IMR-90 (cell line): ENCODE measurements at regions not wholly inside any gene's neighbourhood (a gene's known extent, or its start where the extent isn't known, plus 50 kb on each side); places are given as distances from the start of the nearest gene placed in this dataset.

ENCODE experiments used
- ATAC-seq: fragments of 200-7000 bp; cut with Tn5 transposase; 2 replicates; pipeline ENCODE4 v1.9.1; 2020; ENCODE audit warnings: low read depth, mild to moderate bottlenecking, moderate library complexity
- BruUV-seq: library from RNA; stranded (reverse); fragments of 400-500 nt; replicated peaks from 2 replicates; lab custom pipeline; 2021; lab: Mats Ljungman, UMichigan
- CTCF ChIA-PET: fragments of 300-600 bp; formaldehyde crosslinking; extraction: SDS; loops from one replicate; lab custom pipeline; 2021; ENCODE audit warnings: antibody characterized with exemption; lab: Yijun Ruan, JAX
- POLR2A ChIA-PET: fragments of 300-600 bp; sonication (Branson Sonifier 250); formaldehyde crosslinking; loops from one replicate; lab custom pipeline; 2022; ENCODE audit warnings: antibody characterized with exemption; ENCODE audit not compliant: unreplicated experiment; lab: Charles Lee
- DNase-seq: peaks from one replicate; pipeline ENCODE4 v3.0.0; 2013
- H2AFZ ChIP-seq: replicated peaks from 2 replicates; pipeline ENCODE3; 2013; ENCODE audit warnings: low read length, mild to moderate bottlenecking; ENCODE audit not compliant: poor library complexity
- H2AK5ac ChIP-seq: 2 replicates; pipeline ENCODE4 v1.6.1; 2013; ENCODE audit warnings: low read depth, low read length, inconsistent platforms
- H2AK9ac ChIP-seq: replicated peaks from 2 replicates; pipeline ENCODE3; 2013; ENCODE audit warnings: mild to moderate bottlenecking, low read depth, low read length, moderate library complexity; ENCODE audit not compliant: poor library complexity
- H2BK120ac ChIP-seq: 2 replicates; pipeline ENCODE4 v1.6.1; 2013; ENCODE audit warnings: low read depth, low read length, inconsistent platforms
- H2BK15ac ChIP-seq: 3 replicates; pipeline ENCODE4 v1.6.1; 2013; ENCODE audit warnings: low read depth, low read length, inconsistent platforms
- H2BK20ac ChIP-seq: 2 replicates; pipeline ENCODE4 v1.6.1; 2013; ENCODE audit warnings: low read depth, mild to moderate bottlenecking, inconsistent platforms, low read length, moderate library complexity
- H2BK5ac ChIP-seq: 2 replicates; pipeline ENCODE4 v1.6.1; 2013; ENCODE audit warnings: mild to moderate bottlenecking, low read depth, low read length, inconsistent platforms; ENCODE audit not compliant: poor library complexity, severe bottlenecking
- H3K14ac ChIP-seq: replicated peaks from 2 replicates; pipeline ENCODE4 v1.6.1; 2013; ENCODE audit warnings: low read depth, low read length, inconsistent platforms
- H3K18ac ChIP-seq: 2 replicates; pipeline ENCODE4 v1.6.1; 2013; ENCODE audit warnings: low read depth, low read length, control low read depth
- H3K23ac ChIP-seq: 2 replicates; pipeline ENCODE4 v1.6.1; 2013; ENCODE audit warnings: low read depth, low read length, inconsistent platforms
- H3K27ac ChIP-seq: 2 replicates; pipeline ENCODE4 v1.5.1; 2013; ENCODE audit warnings: mild to moderate bottlenecking, control low read depth, low read length; ENCODE audit not compliant: insufficient read depth
- H3K27me3 ChIP-seq: 2 replicates; pipeline ENCODE4 v1.6.1; 2013; ENCODE audit warnings: low read length; ENCODE audit not compliant: control insufficient read depth, insufficient read depth
- H3K36me3 ChIP-seq: 2 replicates; pipeline ENCODE4 v1.6.1; 2013; ENCODE audit warnings: low read length, mixed read lengths; ENCODE audit not compliant: control insufficient read depth, insufficient read depth
- H3K4ac ChIP-seq: 2 replicates; pipeline ENCODE4 v1.6.1; 2013; ENCODE audit warnings: low read depth, low read length, inconsistent platforms
- H3K4me1 ChIP-seq: 2 replicates; pipeline ENCODE4 v1.6.1; 2013; ENCODE audit warnings: low read length, mixed read lengths; ENCODE audit not compliant: control insufficient read depth, insufficient read depth
- H3K4me2 ChIP-seq: 2 replicates; pipeline ENCODE4 v1.6.1; 2013; ENCODE audit warnings: low read depth, mild to moderate bottlenecking, control low read depth, low read length, moderate library complexity
- H3K4me3 ChIP-seq: 2 replicates; pipeline ENCODE4 v1.5.1; 2013; ENCODE audit warnings: low read depth, mild to moderate bottlenecking, control low read depth, low read length, moderate library complexity; ENCODE audit not compliant: insufficient read depth
- H3K56ac ChIP-seq: 2 replicates; pipeline ENCODE4 v1.6.1; 2013; ENCODE audit warnings: low read length, inconsistent platforms; ENCODE audit not compliant: insufficient read depth; ENCODE audit errors: extremely low read depth
- H3K79me1 ChIP-seq, 2 experiments: 2 replicates each; pipeline ENCODE4 v1.6.1; 2013; ENCODE audit warnings: low read length in 2 of 2, inconsistent platforms in 1 of 2, low read depth in 1 of 2
- H3K9ac ChIP-seq: 2 replicates; pipeline ENCODE4 v1.6.1; 2013; ENCODE audit warnings: low read depth, low read length, control low read depth
- H3K9me1 ChIP-seq: 2 replicates; pipeline ENCODE4 v1.6.1; 2013; ENCODE audit warnings: low read length, inconsistent platforms; ENCODE audit not compliant: insufficient read depth
- H3K9me3 ChIP-seq: 2 replicates; pipeline ENCODE4 v1.6.1; 2013; ENCODE audit warnings: low read length; ENCODE audit not compliant: control insufficient read depth, insufficient read depth
- H4K20me1 ChIP-seq: 2 replicates; pipeline ENCODE4 v1.6.1; 2013; ENCODE audit warnings: low read length, inconsistent platforms; ENCODE audit not compliant: insufficient read depth
- H4K5ac ChIP-seq: 2 replicates; pipeline ENCODE4 v1.6.1; 2013; ENCODE audit warnings: mild to moderate bottlenecking, low read depth, low read length, control low read depth
- H4K8ac ChIP-seq, 2 experiments: 2 replicates each; pipeline ENCODE4 v1.6.1; 2013; ENCODE audit warnings: low read depth in 2 of 2, low read length in 2 of 2, control low read depth in 1 of 2, inconsistent platforms in 1 of 2
- H4K91ac ChIP-seq: 2 replicates; pipeline ENCODE4 v1.6.1; 2013; ENCODE audit warnings: low read depth, low read length, inconsistent platforms; ENCODE audit not compliant: insufficient read depth
- BHLHE40 ChIP-seq: fragments of 150-350 bp; IDR thresholded peaks from 2 replicates; pipeline ENCODE4 v1.6.1; 2016; ENCODE audit warnings: mild to moderate bottlenecking, low read depth, low read length
- CEBPB ChIP-seq: IDR thresholded peaks from 2 replicates; pipeline ENCODE4 v1.6.1; 2012; ENCODE audit warnings: low read depth, low read length, improper control_type of control experiment
- RAD21 ChIP-seq: IDR thresholded peaks from 2 replicates; pipeline ENCODE4 v1.6.1; 2012; ENCODE audit warnings: low read length, improper control_type of control experiment
- RCOR1 ChIP-seq: IDR thresholded peaks from 2 replicates; pipeline ENCODE4 v1.6.1; 2012; ENCODE audit warnings: mild to moderate bottlenecking, low read length, improper control_type of control experiment; ENCODE audit not compliant: insufficient replicate concordance
- RFX5 ChIP-seq: IDR thresholded peaks from 2 replicates; pipeline ENCODE4 v1.8.0; 2012; ENCODE audit warnings: low read depth, mild to moderate bottlenecking, low read length, moderate library complexity
- WGBS, 2 experiments: methylation state at CpG; one replicate each; pipeline versions ENCODE4 v1.1.5 to v1.1.7; 2013; ENCODE audit warnings: missing lambda C conversion rate in 2 of 2; ENCODE audit not compliant: insufficient read length in 1 of 2; ENCODE audit errors: extremely low coverage in 2 of 2; 5-methylcytosine and 5-hydroxymethylcytosine counted together
- dilution Hi-C: fragments of 300-500 bp; cut with HindIII; formaldehyde crosslinking; loops from one replicate; pipeline ENCODE4 v1.14.3; 2018; ENCODE audit warnings: low sequenced_read_pairs; ENCODE audit not compliant: unreplicated experiment
- in situ Hi-C: fragments of 300-500 bp; cut with MboI; formaldehyde crosslinking; loops from 3 replicates; pipeline ENCODE4 v1.14.3; 2019; ENCODE audit warnings: low sequenced_read_pairs, inconsistent platforms, mixed read lengths
- intact Hi-C: fragments of 100-400 bp; cut with micrococcal nuclease; formaldehyde crosslinking; loops from 2 replicates; pipeline ENCODE4 v1.10.0; 2022
- TF ChIP-seq, protein P1 (sequence below): fragments of 150-350 bp; IDR thresholded peaks from 2 replicates; pipeline ENCODE4 v1.6.1; 2017; ENCODE audit warnings: mild to moderate bottlenecking, antibody characterized with exemption, low read length, low read depth
- TF ChIP-seq, protein P2 (sequence below): fragments of 150-350 bp; IDR thresholded peaks from 2 replicates; pipeline ENCODE4 v1.6.1; 2016; ENCODE audit warnings: low read depth, mild to moderate bottlenecking, low read length, moderate library complexity, borderline replicate concordance

DNA sequence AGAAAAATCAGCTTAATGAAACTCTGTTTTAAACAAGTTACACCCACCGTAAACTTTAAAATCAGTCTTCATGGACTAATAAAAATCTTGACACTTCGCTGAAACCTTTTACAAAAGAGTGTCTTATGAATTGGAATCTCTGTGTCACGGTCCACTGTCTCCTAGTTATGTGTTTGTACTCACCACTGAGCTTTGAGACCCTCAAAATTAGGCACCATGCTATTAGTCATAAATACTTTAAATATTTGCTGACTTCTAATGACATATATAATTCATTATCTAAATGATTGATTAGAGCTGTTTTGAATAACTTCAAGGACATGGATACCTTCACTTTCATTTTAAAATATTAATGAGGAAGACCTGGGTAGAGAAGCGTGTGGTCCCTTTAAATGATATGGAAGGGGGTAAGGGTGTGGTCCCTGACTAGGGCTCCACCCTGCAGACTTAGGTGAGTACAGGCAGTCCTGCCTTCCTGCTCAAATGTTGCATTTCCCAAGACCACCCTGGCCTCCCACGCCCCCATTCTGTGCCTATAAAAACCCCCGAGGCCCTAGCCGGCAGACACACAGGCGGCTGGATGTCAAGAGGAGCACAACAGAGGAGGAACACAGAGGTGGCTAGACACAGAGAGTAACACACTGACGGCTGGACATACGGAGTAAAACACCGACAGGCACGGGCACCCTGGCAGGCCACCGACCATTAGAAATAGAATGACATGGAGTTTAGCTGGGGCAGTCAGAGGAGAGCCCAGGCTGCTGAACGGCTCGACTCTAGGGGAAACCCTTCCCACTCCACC, 179.0 kb upstream of the CDH9 start:
- H3K4me1 ChIP-seq: no peaks in the 10 kb centered on the region
- no peak for ATAC-seq
- in situ Hi-C loops (no loop called here), dilution Hi-C loops (no loop called here), intact Hi-C loops (no loop called here)
- no peaks in the 10 kb centered on the region for H4K20me1 ChIP-seq
- no peak overlapping the region for H3K27ac ChIP-seq
- H3K23ac ChIP-seq: no peak overlapping the region
- no peak overlapping the region for H2BK15ac ChIP-seq
- no peak overlapping the region for H3K56ac ChIP-seq
- no peak overlapping the region for H2BK20ac ChIP-seq
- no peaks in the 10 kb centered on the region for H3K36me3 ChIP-seq
- no peak overlapping the region for H3K4me2 ChIP-seq
- H2AK9ac ChIP-seq: no peak overlapping the region
- H3K79me1 ChIP-seq: no peaks in the 10 kb centered on the region
- no peak overlapping the region for H2BK5ac ChIP-seq
- WGBS, 2 experiments: 93% methylated on average over 5 of the region's 15 CpGs; no CpG with 5 or more reads in 1 of the 2 experiments
- H3K4me3 ChIP-seq: no peak overlapping the region
- H4K91ac ChIP-seq: no peak overlapping the region
- no peak overlapping the region; a peak in 1 of 4 replicates for H4K8ac ChIP-seq
- H2AFZ ChIP-seq: no peak overlapping the region
- no peak overlapping the region for H3K14ac ChIP-seq
- H3K9me1 ChIP-seq: no peaks in the 10 kb centered on the region
- no peak overlapping the region for H2BK120ac ChIP-seq
- no peak overlapping the region for H3K4ac ChIP-seq
- BruUV-seq: no TSS peak
- no peak for DNase-seq
- ChIA-PET POLR2A (no interaction called here), CTCF (no interaction called here)
- H3K18ac ChIP-seq: no peak overlapping the region
- H3K9ac ChIP-seq: no peak overlapping the region
- TF ChIP-seq, protein P1, sequence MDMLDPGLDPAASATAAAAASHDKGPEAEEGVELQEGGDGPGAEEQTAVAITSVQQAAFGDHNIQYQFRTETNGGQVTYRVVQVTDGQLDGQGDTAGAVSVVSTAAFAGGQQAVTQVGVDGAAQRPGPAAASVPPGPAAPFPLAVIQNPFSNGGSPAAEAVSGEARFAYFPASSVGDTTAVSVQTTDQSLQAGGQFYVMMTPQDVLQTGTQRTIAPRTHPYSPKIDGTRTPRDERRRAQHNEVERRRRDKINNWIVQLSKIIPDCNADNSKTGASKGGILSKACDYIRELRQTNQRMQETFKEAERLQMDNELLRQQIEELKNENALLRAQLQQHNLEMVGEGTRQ: no peak
- TF ChIP-seq BHLHE40 (no peak), RAD21 (no peak), CEBPB (no peak), RCOR1 (no peak), RFX5 (no peak)
- TF ChIP-seq, protein P2, sequence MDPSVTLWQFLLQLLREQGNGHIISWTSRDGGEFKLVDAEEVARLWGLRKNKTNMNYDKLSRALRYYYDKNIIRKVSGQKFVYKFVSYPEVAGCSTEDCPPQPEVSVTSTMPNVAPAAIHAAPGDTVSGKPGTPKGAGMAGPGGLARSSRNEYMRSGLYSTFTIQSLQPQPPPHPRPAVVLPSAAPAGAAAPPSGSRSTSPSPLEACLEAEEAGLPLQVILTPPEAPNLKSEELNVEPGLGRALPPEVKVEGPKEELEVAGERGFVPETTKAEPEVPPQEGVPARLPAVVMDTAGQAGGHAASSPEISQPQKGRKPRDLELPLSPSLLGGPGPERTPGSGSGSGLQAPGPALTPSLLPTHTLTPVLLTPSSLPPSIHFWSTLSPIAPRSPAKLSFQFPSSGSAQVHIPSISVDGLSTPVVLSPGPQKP: no peak
- H3K9me3 ChIP-seq: no peaks in the 10 kb centered on the region
- no peak overlapping the region for H4K5ac ChIP-seq
- H2AK5ac ChIP-seq: no peak overlapping the region
- no peaks in the 10 kb centered on the region for H3K27me3 ChIP-seq
